BE2C (cell line): ENCODE measurements at regions not wholly inside any gene's neighbourhood (a gene's known extent, or its start where the extent isn't known, plus 50 kb on each side); places are given as distances from the start of the nearest gene placed in this dataset.
"Not testable (repeated sequence)": the region's sequence is repeated elsewhere in the genome, so short reads cannot be mapped to it uniquely, and the experiment has no call there.

Experiments used
- DNase-seq: peaks from one replicate; pipeline ENCODE4 v3.0.0-alpha.2; 2020
- H3K27me3 ChIP-seq: fragments of 250-450 bp; sonication (Bioruptor Pico); 2 replicates; pipeline ENCODE4 v1.5.1; 2020; ENCODE audit warnings: mild to moderate bottlenecking
- H3K36me3 ChIP-seq: fragments of 250-450 bp; sonication (Bioruptor Pico); 2 replicates; pipeline ENCODE4 v1.5.1; 2020; ENCODE audit warnings: mild to moderate bottlenecking
- H3K4me1 ChIP-seq: fragments of 250-450 bp; sonication (Bioruptor Pico); 2 replicates; pipeline ENCODE4 v1.5.1; 2020
- H3K4me3 ChIP-seq: 2 replicates; pipeline ENCODE4 v1.5.1; 2011; ENCODE audit warnings: low read depth, low read length
- H3K9me3 ChIP-seq: fragments of 250-450 bp; sonication (Bioruptor Pico); 2 replicates; pipeline ENCODE4 v1.5.1; 2020
- CTCF ChIP-seq: IDR thresholded peaks from 2 replicates; pipeline ENCODE4 v1.5.1; 2012; ENCODE audit warnings: mild to moderate bottlenecking, low read depth, low read length

GRCh38 chr6:66096679-66097078 lies 389.7 kb upstream of the EYS start:
- DNase-seq: no peak
- no peaks in the 10 kb centered on the region for H3K27me3 ChIP-seq
- H3K4me3 ChIP-seq: no peak overlapping the region
- H3K9me3 ChIP-seq: no peaks in the 10 kb centered on the region
- TF ChIP-seq CTCF: no peak
- no peaks in the 10 kb centered on the region for H3K36me3 ChIP-seq
- H3K4me1 ChIP-seq: no peaks in the 10 kb centered on the region

- no peaks in the 10 kb centered on the region for H3K4me1 ChIP-seq
- no peak for DNase-seq
- H3K9me3 ChIP-seq: no peaks in the 10 kb centered on the region
- H3K4me3 ChIP-seq: no peak overlapping the region
- TF ChIP-seq CTCF: no peak
- no peaks in the 10 kb centered on the region for H3K27me3 ChIP-seq
- no peaks in the 10 kb centered on the region for H3K36me3 ChIP-seq
These were observed 387.6 kb upstream of the EYS start for GRCh38 chr6:66094615-66095014.

DNA sequence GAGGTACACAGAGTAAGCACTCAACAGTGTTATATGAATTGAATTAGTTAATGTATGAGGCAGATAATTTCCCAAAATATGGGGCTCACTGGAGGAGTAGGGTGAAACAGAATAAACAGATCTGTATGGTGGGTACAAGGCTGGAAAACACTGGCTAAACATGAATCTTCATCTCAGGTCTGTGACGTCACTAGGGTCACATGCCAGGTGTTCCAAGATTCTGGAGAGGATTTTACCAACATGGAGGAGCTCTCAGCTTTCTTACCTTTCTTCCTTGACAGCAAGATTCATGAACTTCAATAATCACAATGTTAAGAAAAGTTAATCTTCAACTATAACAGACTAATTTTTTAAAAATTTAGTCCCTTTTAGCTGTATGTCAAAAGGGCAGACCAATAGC lies 385.3 kb upstream of the EYS start:
- not testable (repeated sequence) for DNase-seq, H3K36me3 ChIP-seq, H3K4me1 ChIP-seq, H3K9me3 ChIP-seq, H3K4me3 ChIP-seq, H3K27me3 ChIP-seq

- no peak for TF ChIP-seq CTCF
- Histone ChIP-seq H3K27me3 (no peaks in the 10 kb centered on the region), H3K4me1 (no peaks in the 10 kb centered on the region), H3K9me3 (no peaks in the 10 kb centered on the region; the same call in 1 of the 2 replicates), H3K4me3 (no peak overlapping the region), H3K36me3 (no peaks in the 10 kb centered on the region)
- no peak for DNase-seq
These were observed 379.5 kb upstream of the EYS start for GRCh38 chr6:66086532-66086931.

DNA sequence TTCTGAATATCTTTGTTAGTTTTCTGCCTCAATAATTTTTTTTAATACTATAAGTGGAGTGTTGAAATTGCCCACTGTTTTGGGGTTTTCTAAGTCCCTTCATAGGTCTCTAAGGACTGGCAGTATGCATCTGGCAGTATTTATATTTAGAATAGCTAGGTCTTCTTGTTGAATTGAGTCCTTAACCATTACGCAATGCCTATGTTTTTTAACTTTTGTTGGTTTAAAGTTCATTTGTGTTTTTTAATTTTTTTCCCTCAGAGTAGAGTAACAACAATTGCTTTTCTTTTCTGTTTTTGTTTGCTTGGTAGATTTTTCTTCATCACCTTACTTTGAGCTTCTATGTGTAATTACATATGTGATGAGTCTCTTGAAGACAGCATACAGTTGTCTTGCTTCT lies 375.9 kb upstream of the EYS start:
- no peaks in the 10 kb centered on the region for H3K36me3 ChIP-seq
- no peak for DNase-seq
- TF ChIP-seq CTCF: no peak
- no peaks in the 10 kb centered on the region; the same call in 1 of the 2 replicates for H3K9me3 ChIP-seq
- H3K4me3 ChIP-seq: no peak overlapping the region
- no peaks in the 10 kb centered on the region for H3K27me3 ChIP-seq
- no peaks in the 10 kb centered on the region for H3K4me1 ChIP-seq

DNA sequence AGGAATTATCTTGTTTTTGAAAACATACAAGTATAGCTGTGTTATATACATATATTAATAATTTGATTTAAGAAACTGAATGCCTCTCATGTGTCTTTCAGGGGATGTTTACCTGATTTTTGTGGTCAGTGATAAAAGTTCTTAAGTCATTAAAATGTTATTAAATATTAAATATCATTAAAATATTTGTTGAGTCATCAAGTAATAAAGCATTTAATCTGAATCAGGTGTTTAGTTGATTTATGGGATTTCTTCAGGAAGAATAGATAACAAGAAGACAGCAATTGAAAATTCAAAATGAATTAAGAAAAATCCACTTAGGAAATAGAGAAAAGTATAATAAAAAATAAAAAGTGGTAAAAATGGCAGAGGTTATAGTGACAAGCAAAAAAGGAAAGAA lies 361.9 kb upstream of the EYS start:
- no peaks in the 10 kb centered on the region for H3K27me3 ChIP-seq
- no peak for DNase-seq
- TF ChIP-seq CTCF: no peak
- no peaks in the 10 kb centered on the region for H3K36me3 ChIP-seq
- H3K4me3 ChIP-seq: no peak overlapping the region
- no peaks in the 10 kb centered on the region for H3K9me3 ChIP-seq
- H3K4me1 ChIP-seq: no peaks in the 10 kb centered on the region

GRCh38 chr6:66068033-66068432 lies 361.0 kb upstream of the EYS start:
- no peak for TF ChIP-seq CTCF
- H3K9me3 ChIP-seq: no peaks in the 10 kb centered on the region
- DNase-seq: no peak

More at GRCh38 chr6:66068033-66068432, 361.0 kb upstream of the EYS start:
- Histone ChIP-seq H3K4me1 (no peaks in the 10 kb centered on the region), H3K27me3 (no peaks in the 10 kb centered on the region), H3K4me3 (no peak overlapping the region), H3K36me3 (no peaks in the 10 kb centered on the region)
